Keratinocyte (primary cell): ENCODE measurements at regions not wholly inside any gene's neighbourhood (a gene's known extent, or its start where the extent isn't known, plus 50 kb on each side); places are given as distances from the start of the nearest gene placed in this dataset.

Experiments used
- DNase-seq: peaks from one replicate; pipeline ENCODE4 v3.0.0-alpha.2; 2011; ENCODE audit warnings: low read depth, missing footprints, low spot score
- FAIRE-seq: peaks from 2 replicates; lab custom pipeline; 2011; peaks lifted over from hg19 to GRCh38; lab: Jason Lieb, UNC
- H2AFZ ChIP-seq: 2 replicates; pipeline ENCODE4 v1.6.0; 2012; ENCODE audit warnings: low read length, control low read depth, inconsistent platforms; ENCODE audit not compliant: control insufficient read depth
- H3K27ac ChIP-seq: 2 replicates; pipeline ENCODE4 v1.5.1; 2011; ENCODE audit warnings: low read length; ENCODE audit not compliant: control insufficient read depth, insufficient read depth
- H3K27me3 ChIP-seq: 3 replicates; pipeline ENCODE4 v1.6.0; 2011; ENCODE audit warnings: low read length; ENCODE audit not compliant: control insufficient read depth, insufficient read depth; ENCODE audit errors: extremely low read depth
- H3K36me3 ChIP-seq, 2 experiments: 2 replicates in 1 of 2; 3 replicates in 1 of 2; pipeline ENCODE4 v1.5.1; 2011; ENCODE audit warnings: low read length in 2 of 2, mild to moderate bottlenecking in 1 of 2; ENCODE audit not compliant: control insufficient read depth in 2 of 2, insufficient read depth in 2 of 2; ENCODE audit errors: extremely low read depth in 1 of 2
- H3K4me1 ChIP-seq: 3 replicates; pipeline ENCODE4 v1.5.1; 2011; ENCODE audit warnings: low read length; ENCODE audit not compliant: control insufficient read depth, insufficient read depth; ENCODE audit errors: extremely low read depth
- H3K4me2 ChIP-seq: 3 replicates; pipeline ENCODE4 v1.6.0; 2011; ENCODE audit warnings: low read depth, low read length; ENCODE audit not compliant: control insufficient read depth, insufficient read depth; ENCODE audit errors: extremely low read depth
- H3K4me3 ChIP-seq, 3 experiments: fragments of 200-600 bp in 1 of 3; sonication (generic) in 1 of 3; 2 replicates in 2 of 3; 3 replicates in 1 of 3; pipeline ENCODE4 v1.5.1; 2011 to 2016; ENCODE audit warnings: low read length in 3 of 3, mild to moderate bottlenecking in 3 of 3, control low read depth in 2 of 3, inconsistent platforms in 1 of 3, low read depth in 1 of 3, mixed read lengths in 1 of 3, mixed run types in 1 of 3, moderate library complexity in 1 of 3; ENCODE audit not compliant: control insufficient read depth in 2 of 3, insufficient read depth in 2 of 3; ENCODE audit errors: extremely low read depth in 1 of 3
- H3K79me2 ChIP-seq: 2 replicates; pipeline ENCODE4 v1.6.0; 2012; ENCODE audit warnings: low read length; ENCODE audit not compliant: control insufficient read depth, insufficient read depth
- H3K9ac ChIP-seq: 3 replicates; pipeline ENCODE4 v1.6.0; 2011; ENCODE audit warnings: low read length; ENCODE audit not compliant: control insufficient read depth, insufficient read depth; ENCODE audit errors: extremely low read depth
- H3K9me1 ChIP-seq: 3 replicates; pipeline ENCODE4 v1.6.0; 2011; ENCODE audit warnings: low read length; ENCODE audit not compliant: control insufficient read depth, insufficient read depth; ENCODE audit errors: extremely low read depth
- H3K9me3 ChIP-seq: 2 replicates; pipeline ENCODE4 v1.5.1; 2012; ENCODE audit warnings: low read depth, low read length; ENCODE audit not compliant: control insufficient read depth
- H4K20me1 ChIP-seq: 3 replicates; pipeline ENCODE4 v1.6.0; 2011; ENCODE audit warnings: low read length; ENCODE audit not compliant: control insufficient read depth, insufficient read depth; ENCODE audit errors: extremely low read depth
- EZH2 ChIP-seq: IDR thresholded peaks from one replicate; pipeline ENCODE4 v1.6.1; 2012; ENCODE audit warnings: inconsistent platforms, mild to moderate bottlenecking, low read length, moderate library complexity
- dilution Hi-C: fragments of 300-500 bp; cut with MboI; formaldehyde crosslinking; loops from one replicate; pipeline ENCODE4 v1.7.0; 2020; ENCODE audit warnings: low sequenced_read_pairs; ENCODE audit not compliant: extremely low pct_ligation_motif_present
- TF ChIP-seq, protein P1 (sequence below), 3 experiments: IDR thresholded peaks in 1 of 3; conservative IDR thresholded peaks in 1 of 3; optimal IDR thresholded peaks in 1 of 3; 2 replicates in 2 of 3; 3 replicates in 1 of 3; pipeline versions ENCODE3 to v1.5.1; 2011; ENCODE audit warnings: low read length in 3 of 3, mild to moderate bottlenecking in 3 of 3, moderate library complexity in 2 of 3, control low read depth in 1 of 3, inconsistent platforms in 1 of 3; ENCODE audit not compliant: insufficient read depth in 2 of 3; ENCODE audit errors: extremely low read depth in 1 of 3

GRCh38 chr13:37403776-37404527, 194.6 kb downstream of the POSTN start:
- Histone ChIP-seq H3K4me3 (no peak overlapping the region), H3K27me3 (no peaks in the 10 kb centered on the region), H3K36me3 (no peaks in the 10 kb centered on the region), H2AFZ (no peak overlapping the region), H3K9me1 (no peaks in the 10 kb centered on the region), H3K9me3 (no peaks in the 10 kb centered on the region), H3K79me2 (no peaks in the 10 kb centered on the region), H3K27ac (no peak overlapping the region), H3K4me1 (no peaks in the 10 kb centered on the region), H4K20me1 (no peaks in the 10 kb centered on the region), H3K4me2 (no peak overlapping the region), H3K9ac (no peak overlapping the region)
- dilution Hi-C loops, result no loop called here
- no peak for FAIRE-seq
- TF ChIP-seq, protein P1, sequence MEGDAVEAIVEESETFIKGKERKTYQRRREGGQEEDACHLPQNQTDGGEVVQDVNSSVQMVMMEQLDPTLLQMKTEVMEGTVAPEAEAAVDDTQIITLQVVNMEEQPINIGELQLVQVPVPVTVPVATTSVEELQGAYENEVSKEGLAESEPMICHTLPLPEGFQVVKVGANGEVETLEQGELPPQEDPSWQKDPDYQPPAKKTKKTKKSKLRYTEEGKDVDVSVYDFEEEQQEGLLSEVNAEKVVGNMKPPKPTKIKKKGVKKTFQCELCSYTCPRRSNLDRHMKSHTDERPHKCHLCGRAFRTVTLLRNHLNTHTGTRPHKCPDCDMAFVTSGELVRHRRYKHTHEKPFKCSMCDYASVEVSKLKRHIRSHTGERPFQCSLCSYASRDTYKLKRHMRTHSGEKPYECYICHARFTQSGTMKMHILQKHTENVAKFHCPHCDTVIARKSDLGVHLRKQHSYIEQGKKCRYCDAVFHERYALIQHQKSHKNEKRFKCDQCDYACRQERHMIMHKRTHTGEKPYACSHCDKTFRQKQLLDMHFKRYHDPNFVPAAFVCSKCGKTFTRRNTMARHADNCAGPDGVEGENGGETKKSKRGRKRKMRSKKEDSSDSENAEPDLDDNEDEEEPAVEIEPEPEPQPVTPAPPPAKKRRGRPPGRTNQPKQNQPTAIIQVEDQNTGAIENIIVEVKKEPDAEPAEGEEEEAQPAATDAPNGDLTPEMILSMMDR (optimal IDR thresholded peaks at IDR 0.05 in 1 of 3, IDR thresholded peaks at IDR 0.05 in 1 of 3, conservative IDR thresholded peaks at IDR 0.05 in 1 of 3; ENCODE audit: extremely low read depth in 1 of 3, insufficient read depth in 2 of 3, low read length in 3 of 3), result no peak
- TF ChIP-seq EZH2, result no peak
- no peak for DNase-seq

GRCh38 chr13:37401721-37402120, 196.8 kb downstream of the POSTN start:
- Histone ChIP-seq H3K79me2 (no peaks in the 10 kb centered on the region), H3K9me1 (no peaks in the 10 kb centered on the region)
- no peak for FAIRE-seq

More at GRCh38 chr13:37401721-37402120, 196.8 kb downstream of the POSTN start:
- Histone ChIP-seq H3K36me3 (no peaks in the 10 kb centered on the region), H4K20me1 (no peaks in the 10 kb centered on the region), H3K4me1 (no peaks in the 10 kb centered on the region), H3K4me2 (no peak overlapping the region), H3K27ac (no peak overlapping the region), H3K4me3 (no peak overlapping the region), H3K9me3 (no peaks in the 10 kb centered on the region), H2AFZ (no peak overlapping the region), H3K27me3 (no peaks in the 10 kb centered on the region), H3K9ac (no peak overlapping the region)
- dilution Hi-C loops, result no loop called here
- no peak for DNase-seq
- TF ChIP-seq, protein P1 (optimal IDR thresholded peaks at IDR 0.05 in 1 of 3, IDR thresholded peaks at IDR 0.05 in 1 of 3, conservative IDR thresholded peaks at IDR 0.05 in 1 of 3; ENCODE audit: extremely low read depth in 1 of 3, insufficient read depth in 2 of 3, low read length in 3 of 3), result no peak
- no peak for TF ChIP-seq EZH2
